CD4-positive, alpha-beta T cell (primary cell): ENCODE measurements at regions not wholly inside any gene's neighbourhood (a gene's known extent, or its start where the extent isn't known, plus 50 kb on each side); places are given as distances from the start of the nearest gene placed in this dataset.
"Not testable (repeated sequence)": the region's sequence is repeated elsewhere in the genome, so short reads cannot be mapped to it uniquely, and the experiment has no call there.

Source experiments
- ATAC-seq: fragments of 200-7000 bp; cut with Tn5 transposase; one replicate; pipeline ENCODE4 v1.10.0; 2022; ENCODE audit warnings: mild to moderate bottlenecking; ENCODE audit not compliant: poor library complexity
- CTCF ChIA-PET: fragments of 350-600 bp; sonication (Branson Sonifier 250); formaldehyde crosslinking; loops from one replicate; lab custom pipeline; 2021; ENCODE audit warnings: antibody characterized with exemption, inconsistent platforms; lab: Charles Lee
- POLR2A ChIA-PET: fragments of 350-600 bp; sonication (Branson Sonifier 250); formaldehyde crosslinking; loops from one replicate; lab custom pipeline; 2021; ENCODE audit warnings: antibody characterized with exemption, inconsistent platforms; lab: Charles Lee
- DNase-seq, 14 experiments: peaks; one replicate each; pipeline ENCODE4 v3.0.0-alpha.2; 2013 to 2020; ENCODE audit warnings: mixed read lengths in 2 of 14
- H3K27ac ChIP-seq, 2 donors: one replicate each; pipeline versions ENCODE4 v1.5.1 to v1.7.0; 2013; ENCODE audit warnings: low read length in 2 of 2, low read depth in 1 of 2, mild to moderate bottlenecking in 1 of 2
- H3K27me3 ChIP-seq, 2 experiments: 1 replicate in 1 of 2; 2 replicates in 1 of 2; pipeline versions ENCODE4 v1.6.1 to v1.7.0; 2013; ENCODE audit warnings: low read length in 2 of 2, control low read depth in 1 of 2, mild to moderate bottlenecking in 1 of 2, moderate library complexity in 1 of 2; ENCODE audit not compliant: insufficient read depth in 2 of 2, control insufficient read depth in 1 of 2
- H3K36me3 ChIP-seq: one replicate; pipeline ENCODE4 v1.6.1; 2013; ENCODE audit warnings: low read length, control low read depth; ENCODE audit not compliant: insufficient read depth
- H3K4me1 ChIP-seq: one replicate; pipeline ENCODE4 v1.6.1; 2013; ENCODE audit warnings: low read length, control low read depth; ENCODE audit not compliant: insufficient read depth
- H3K4me3 ChIP-seq: one replicate; pipeline ENCODE4 v1.5.1; 2013; ENCODE audit warnings: mild to moderate bottlenecking, low read length, moderate library complexity
- H3K9me3 ChIP-seq, 2 experiments: 1 replicate in 1 of 2; 2 replicates in 1 of 2; pipeline versions ENCODE4 v1.6.1 to v1.7.0; 2013; ENCODE audit warnings: low read length in 2 of 2, mild to moderate bottlenecking in 2 of 2, control low read depth in 1 of 2, moderate library complexity in 1 of 2; ENCODE audit not compliant: control insufficient read depth in 1 of 2, insufficient read depth in 1 of 2
- H3K27ac Mint-ChIP-seq: one replicate; pipeline ENCODE4 v1.8.0; 2020; ENCODE audit warnings: mixed read lengths
- H3K27me3 Mint-ChIP-seq: one replicate; pipeline ENCODE4 v1.8.0; 2021; ENCODE audit warnings: mixed read lengths
- H3K36me3 Mint-ChIP-seq: one replicate; pipeline ENCODE4 v1.8.0; 2021; ENCODE audit warnings: low read depth, mixed read lengths
- H3K4me1 Mint-ChIP-seq: one replicate; pipeline ENCODE4 v1.8.0; 2021; ENCODE audit warnings: low read depth, mixed read lengths
- H3K4me3 Mint-ChIP-seq: one replicate; pipeline ENCODE4 v1.8.0; 2020; ENCODE audit warnings: mild to moderate bottlenecking, mixed read lengths
- H3K9me3 Mint-ChIP-seq: one replicate; pipeline ENCODE4 v1.8.0; 2020; ENCODE audit warnings: mixed read lengths
- CTCF ChIP-seq: fragments of 200-600 bp; IDR thresholded peaks from one replicate; pipeline ENCODE4 v1.8.0; 2022; ENCODE audit warnings: antibody characterized with exemption, mild to moderate bottlenecking
- intact Hi-C, 2 experiments: fragments of 100-400 bp; cut with DNase I in 1 of 2; cut with micrococcal nuclease in 1 of 2; formaldehyde crosslinking; loops; one replicate each; pipeline versions ENCODE4 v1.15.1 to v1.9.0; 2023 to 2025; cut with DNase I, micrococcal nuclease

GRCh38 chr10:80015911-80016830 lies 62.3 kb upstream of the TMEM254 start:
- Mint-ChIP-seq H3K9me3 (no peaks in the 10 kb centered on the region), H3K4me1 (no peaks in the 10 kb centered on the region), H3K4me3 (no peak overlapping the region), H3K27ac (no peak overlapping the region), H3K36me3 (no peaks in the 10 kb centered on the region), H3K27me3 (peaks cover 5% of the 10 kb centered on the region)
- Histone ChIP-seq H3K4me3 (no peak overlapping the region), H3K27ac (no peak overlapping the region), H3K27me3 (no peaks in the 10 kb centered on the region), H3K4me1 (no peaks in the 10 kb centered on the region), H3K9me3 (no peaks in the 10 kb centered on the region), H3K36me3 (no peaks in the 10 kb centered on the region)
- POLR2A ChIA-PET = no interaction called here
- DNase-seq (no peak), ATAC-seq (no peak)
- intact Hi-C loops = no loop called here
- no peak for TF ChIP-seq CTCF
- CTCF ChIA-PET = no interaction called here

DNA sequence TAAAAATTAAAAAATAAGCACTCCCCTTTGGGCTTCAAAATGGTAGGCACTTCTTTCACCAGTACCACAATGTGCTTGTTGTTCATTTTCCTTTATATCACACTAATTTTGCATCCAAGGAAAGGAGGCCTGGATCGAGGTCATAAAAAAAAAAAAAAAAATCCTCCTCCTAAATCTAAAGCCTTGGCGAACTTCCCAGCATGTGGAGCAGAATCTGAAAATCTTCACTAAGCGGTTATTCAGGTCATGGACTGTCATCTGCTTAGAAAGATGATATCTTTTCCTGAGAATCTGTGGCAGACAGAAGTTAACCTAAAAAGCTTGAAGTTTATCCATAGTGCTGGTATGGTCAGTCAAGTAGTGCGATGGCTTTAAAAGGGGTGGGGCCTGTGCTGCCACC lies 64.2 kb upstream of the SFTPD start:
- H3K9me3 Mint-ChIP-seq, ATAC-seq, CTCF ChIA-PET, H3K4me3 ChIP-seq, H3K4me1 Mint-ChIP-seq, DNase-seq, H3K27me3 Mint-ChIP-seq, H3K27ac ChIP-seq, H3K9me3 ChIP-seq, H3K4me1 ChIP-seq, H3K36me3 ChIP-seq, intact Hi-C loops, H3K27me3 ChIP-seq, H3K4me3 Mint-ChIP-seq, H3K27ac Mint-ChIP-seq, POLR2A ChIA-PET, H3K36me3 Mint-ChIP-seq: not testable (repeated sequence)

GRCh38 chr10:80011144-80011543 lies 62.2 kb upstream of the SFTPD start:
- H3K4me1 ChIP-seq, ATAC-seq, H3K36me3 Mint-ChIP-seq, H3K4me3 Mint-ChIP-seq, CTCF ChIA-PET, DNase-seq, H3K9me3 ChIP-seq, H3K9me3 Mint-ChIP-seq, intact Hi-C loops, H3K27ac Mint-ChIP-seq, POLR2A ChIA-PET, H3K4me1 Mint-ChIP-seq, H3K27me3 ChIP-seq, H3K27ac ChIP-seq, H3K27me3 Mint-ChIP-seq, H3K36me3 ChIP-seq, H3K4me3 ChIP-seq: not testable (repeated sequence)

- H3K4me1 ChIP-seq = no peaks in the 10 kb centered on the region
- intact Hi-C loops = no loop called here
- TF ChIP-seq CTCF = no peak
- Mint-ChIP-seq H3K36me3 (no peaks in the 10 kb centered on the region), H3K4me3 (no peak overlapping the region), H3K9me3 (no peaks in the 10 kb centered on the region), H3K27me3 (peaks cover 21% of the 10 kb centered on the region), H3K27ac (no peak overlapping the region), H3K4me1 (no peaks in the 10 kb centered on the region)
- DNase-seq (no peak), ATAC-seq (no peak)
- no peaks in the 10 kb centered on the region for H3K9me3 ChIP-seq
- H3K27me3 ChIP-seq = peaks cover 0 to 4% of the 10 kb centered on the region in 2 experiments
- CTCF ChIA-PET = no interaction called here
- no peak overlapping the region for H3K27ac ChIP-seq
- no peaks in the 10 kb centered on the region for H3K36me3 ChIP-seq
- no peak overlapping the region for H3K4me3 ChIP-seq
- POLR2A ChIA-PET = no interaction called here
Observed at GRCh38 chr10:80000541-80000940, 51.6 kb upstream of the SFTPD start.
